K562 (cell line): ENCODE measurements at regions not wholly inside any gene's neighbourhood (a gene's known extent, or its start where the extent isn't known, plus 50 kb on each side); places are given as distances from the start of the nearest gene placed in this dataset.

Experiments used
- ATAC-seq: fragments of 200-7000 bp; cut with Tn5 transposase; 3 replicates; pipeline ENCODE4 v1.9.1; 2020; ENCODE audit warnings: moderate library complexity
- BruUV-seq: library from RNA; stranded (reverse); fragments of 400-500 nt; replicated peaks from 2 replicates; lab custom pipeline; 2021; lab: Mats Ljungman, UMichigan
- CTCF ChIA-PET: fragments of 300-600 bp; formaldehyde crosslinking; extraction: SDS; loops from one replicate; lab custom pipeline; 2021; ENCODE audit warnings: low intra/inter-chr PET ratio; lab: Yijun Ruan, JAX
- POLR2A ChIA-PET: fragments of 300-600, 350-650 bp; sonication (Branson Sonifier 250); formaldehyde crosslinking; extraction: SDS; loops from one replicate; lab custom pipeline; 2021; ENCODE audit warnings: antibody characterized with exemption, inconsistent platforms; lab: Yijun Ruan, JAX
- DNase-seq, 4 experiments: peaks; one replicate each; pipeline versions ENCODE4 v3.0.0 to v3.0.0-alpha.2; 2011 to 2018; ENCODE audit warnings: low spot score in 3 of 4, mixed read lengths in 3 of 4; ENCODE audit errors: extremely low read depth in 1 of 4
- FAIRE-seq: peaks from 2 replicates; lab custom pipeline; 2011; peaks lifted over from hg19 to GRCh38; lab: Jason Lieb, UNC
- H2AFZ ChIP-seq: 2 replicates; pipeline ENCODE4 v1.6.0; 2011; ENCODE audit warnings: low read depth, low read length, control low read depth, inconsistent platforms
- H3K27ac ChIP-seq: fragments of 200-600 bp; 3 replicates; pipeline ENCODE4 v1.8.0; 2011; ENCODE audit warnings: low read depth, mild to moderate bottlenecking, control low read depth, inconsistent platforms, low read length, moderate library complexity, mixed read lengths; ENCODE audit errors: extremely low read depth
- H3K27me3 ChIP-seq, 2 experiments: fragments of 300-600 bp in 1 of 2; 2 replicates in 1 of 2; 3 replicates in 1 of 2; pipeline versions ENCODE4 v1.6.0 to v1.8.0; 2011; ENCODE audit warnings: inconsistent platforms in 2 of 2, low read length in 2 of 2, mild to moderate bottlenecking in 1 of 2, mixed read lengths in 1 of 2, moderate library complexity in 1 of 2; ENCODE audit not compliant: control insufficient read depth in 2 of 2, insufficient read depth in 2 of 2
- H3K36me3 ChIP-seq: fragments of 300-600 bp; 3 replicates; pipeline ENCODE4 v1.8.0; 2011; ENCODE audit warnings: mild to moderate bottlenecking, low read length, inconsistent platforms; ENCODE audit not compliant: control insufficient read depth, insufficient read depth
- H3K4me1 ChIP-seq, 2 experiments: fragments of 200-600 bp in 1 of 2; replicated peaks in 1 of 2; 2 replicates in 1 of 2; 3 replicates in 1 of 2; pipeline versions ENCODE4 v1.5.1 to v1.8.0; 2011; ENCODE audit warnings: inconsistent platforms in 2 of 2, low read length in 2 of 2, mild to moderate bottlenecking in 1 of 2, mixed read lengths in 1 of 2, moderate library complexity in 1 of 2; ENCODE audit not compliant: control insufficient read depth in 2 of 2, insufficient read depth in 2 of 2
- H3K4me2 ChIP-seq: 2 replicates; pipeline ENCODE4 v1.6.1; 2011; ENCODE audit warnings: low read length, control low read depth, inconsistent platforms, mixed read lengths; ENCODE audit not compliant: insufficient read depth
- H3K4me3 ChIP-seq: fragments of 200-600 bp; sonication (generic), shearing (Covaris generic); 2 replicates; pipeline ENCODE4 v1.5.1; 2016; ENCODE audit warnings: control low read depth, inconsistent platforms
- H3K79me2 ChIP-seq: fragments of 200-600 bp; 3 replicates; pipeline ENCODE4 v1.8.0; 2011; ENCODE audit warnings: low read length, inconsistent platforms; ENCODE audit not compliant: control insufficient read depth, insufficient read depth
- H3K9ac ChIP-seq, 2 experiments: 2 replicates each; pipeline versions ENCODE4 v1.6.0 to v1.6.1; 2011; ENCODE audit warnings: low read depth in 2 of 2, low read length in 2 of 2, control low read depth in 1 of 2, inconsistent platforms in 1 of 2, mild to moderate bottlenecking in 1 of 2, mixed read lengths in 1 of 2; ENCODE audit not compliant: insufficient read depth in 1 of 2
- H3K9me1 ChIP-seq: one replicate; pipeline ENCODE4 v1.6.0; 2011; ENCODE audit warnings: inconsistent platforms, mild to moderate bottlenecking, low read length, moderate library complexity; ENCODE audit not compliant: control insufficient read depth, insufficient read depth
- H3K9me3 ChIP-seq: replicated peaks from 2 replicates; pipeline ENCODE4 v1.5.1; 2011; ENCODE audit warnings: low read depth, low read length, inconsistent platforms; ENCODE audit not compliant: control insufficient read depth, insufficient read depth
- H4K20me1 ChIP-seq: replicated peaks from 2 replicates; pipeline ENCODE4 v1.6.1; 2011; ENCODE audit warnings: low read length, inconsistent platforms, mixed read lengths; ENCODE audit not compliant: control insufficient read depth, insufficient read depth
- PKNOX1 ChIP-seq: fragments of 450-650 bp; IDR thresholded peaks from 2 replicates; pipeline ENCODE4 v1.6.1; 2016
- UBTF ChIP-seq, 2 experiments: IDR thresholded peaks; 2 replicates each; pipeline ENCODE4 v1.6.1; 2012; ENCODE audit warnings: improper control_type of control experiment in 2 of 2, low read depth in 2 of 2, low read length in 2 of 2, borderline replicate concordance in 1 of 2
- WGBS: fragments of 100-300 bp; shearing (Covaris generic); methylation state at CpG from one replicate; pipeline ENCODE4 v1.1.6; 2016; ENCODE audit warnings: low coverage, mixed read lengths; ENCODE audit not compliant: insufficient coverage; ENCODE audit errors: missing lambda C conversion rate; 5-methylcytosine and 5-hydroxymethylcytosine counted together
- in situ Hi-C: fragments of 300-500 bp; cut with MboI; formaldehyde crosslinking; loops from 4 replicates; pipeline ENCODE4 v1.15.0; 2018; ENCODE audit warnings: inconsistent platforms, mixed read lengths
- intact Hi-C: fragments of 100-400 bp; cut with micrococcal nuclease; formaldehyde crosslinking; loops from 2 replicates; pipeline ENCODE4 v1.14.2; 2022

- ATAC-seq (no peak), DNase-seq (no peak), FAIRE-seq (no peak)
- Histone ChIP-seq H3K27ac (no peak overlapping the region), H3K4me2 (no peak overlapping the region), H3K36me3 (no peaks in the 10 kb centered on the region), H2AFZ (no peak overlapping the region), H3K9me1 (peaks cover 2% of the 10 kb centered on the region), H3K27me3 (peaks cover 15 to 51% of the 10 kb centered on the region in 2 experiments; a peak in 4 of 5 replicates), H3K4me3 (no peak overlapping the region), H4K20me1 (peaks cover 8% of the 10 kb centered on the region), H3K4me1 (peaks cover 0 to 13% of the 10 kb centered on the region in 2 experiments; a peak in 3 of 5 replicates), H3K79me2 (no peaks in the 10 kb centered on the region), H3K9ac (no peak overlapping the region), H3K9me3 (no peaks in the 10 kb centered on the region)
- ChIA-PET CTCF (no interaction called here), POLR2A (no interaction called here)
- no TSS peak for BruUV-seq
- WGBS, result 0% methylated on average over 10 of the region's 10 CpGs
- no peak for TF ChIP-seq PKNOX1
- in situ Hi-C loops, result no loop called here
- intact Hi-C loops, result no loop called here
These were observed 151.2 kb downstream of the ERMARD start for GRCh38 chr6:169902604-169903003.

- no peak for ATAC-seq
- in situ Hi-C loops, result no loop called here
- H3K27ac ChIP-seq, result no peak overlapping the region
- no peaks in the 10 kb centered on the region for H3K79me2 ChIP-seq
- 0% methylated on average over 2 of the region's 2 CpGs for WGBS
- ChIA-PET POLR2A (no interaction called here), CTCF (no interaction called here)
- BruUV-seq, result no TSS peak
- H3K27me3 ChIP-seq, result peaks cover 14 to 53% of the 10 kb centered on the region in 2 experiments; a peak in 4 of 5 replicates
- no peak for TF ChIP-seq UBTF (IDR thresholded peaks at IDR 0.05; ENCODE audit: borderline replicate concordance in 1 of 2, low read depth in 2 of 2, low read length in 2 of 2)
- H3K4me2 ChIP-seq, result no peak overlapping the region
- no peaks in the 10 kb centered on the region for H3K36me3 ChIP-seq
- intact Hi-C loops, result no loop called here
- no peak overlapping the region for H3K9ac ChIP-seq
- FAIRE-seq, result no peak
- H3K4me3 ChIP-seq, result no peak overlapping the region
- H3K9me3 ChIP-seq, result no peaks in the 10 kb centered on the region
- H4K20me1 ChIP-seq, result peaks cover 6% of the 10 kb centered on the region
- H2AFZ ChIP-seq, result no peak overlapping the region
- peaks cover 0 to 13% of the 10 kb centered on the region in 2 experiments; a peak in 3 of 5 replicates for H3K4me1 ChIP-seq
- peaks cover 2% of the 10 kb centered on the region for H3K9me1 ChIP-seq
- no peak for DNase-seq
These were observed 150.6 kb downstream of the ERMARD start for GRCh38 chr6:169902070-169902469.
